H1 (cell line): ENCODE measurements at regions not wholly inside any gene's neighbourhood (a gene's known extent, or its start where the extent isn't known, plus 50 kb on each side); places are given as distances from the start of the nearest gene placed in this dataset.

Experiments used
- CTCF ChIA-PET: fragments of 300-600 bp; sonication (Branson Sonifier 250); formaldehyde crosslinking; loops from one replicate; lab custom pipeline; 2021; ENCODE audit not compliant: partially characterized antibody; lab: Charles Lee
- POLR2A ChIA-PET: fragments of 300-600 bp; sonication (Branson Sonifier 250); formaldehyde crosslinking; loops from one replicate; lab custom pipeline; 2021; ENCODE audit warnings: inconsistent platforms; ENCODE audit not compliant: partially characterized antibody; lab: Charles Lee
- DNase-seq, 2 experiments: peaks; one replicate each; pipeline versions ENCODE4 v3.0.0 to v3.0.0-alpha.2; 2010 to 2022; ENCODE audit warnings: low spot score in 2 of 2, low read depth in 1 of 2, mixed read lengths in 1 of 2
- FAIRE-seq: peaks from 2 replicates; lab custom pipeline; 2011; peaks lifted over from hg19 to GRCh38; lab: Jason Lieb, UNC
- H2AFZ ChIP-seq: 2 replicates; pipeline ENCODE4 v1.8.1; 2012; ENCODE audit warnings: low read length, inconsistent platforms
- H2AK5ac ChIP-seq: 2 replicates; pipeline ENCODE4 v1.6.1; 2013; ENCODE audit warnings: low read depth, low read length
- H2BK120ac ChIP-seq: replicated peaks from 2 replicates; pipeline ENCODE3; 2013; ENCODE audit warnings: low read depth, low read length, inconsistent platforms
- H2BK12ac ChIP-seq: 2 replicates; pipeline ENCODE4 v1.6.1; 2013; ENCODE audit warnings: low read depth, low read length
- H2BK15ac ChIP-seq: 2 replicates; pipeline ENCODE4 v1.6.1; 2013; ENCODE audit warnings: low read length
- H2BK20ac ChIP-seq: 2 replicates; pipeline ENCODE4 v1.6.1; 2013; ENCODE audit warnings: low read length
- H2BK5ac ChIP-seq: 2 replicates; pipeline ENCODE4 v1.6.1; 2013; ENCODE audit warnings: low read depth, low read length
- H3K14ac ChIP-seq: 2 replicates; pipeline ENCODE4 v1.6.1; 2013; ENCODE audit warnings: inconsistent platforms; ENCODE audit not compliant: insufficient read length
- H3K18ac ChIP-seq: 2 replicates; pipeline ENCODE4 v1.6.1; 2013; ENCODE audit warnings: low read length; ENCODE audit errors: extremely low read depth
- H3K23ac ChIP-seq: 2 replicates; pipeline ENCODE4 v1.6.1; 2013; ENCODE audit warnings: inconsistent platforms; ENCODE audit not compliant: insufficient read length
- H3K23me2 ChIP-seq: 2 replicates; pipeline ENCODE4 v1.6.1; 2013; ENCODE audit warnings: low read depth, low read length
- H3K27ac ChIP-seq: 2 replicates; pipeline ENCODE4 v1.6.1; 2011; ENCODE audit warnings: low read depth, low read length, inconsistent platforms
- H3K27me3 ChIP-seq, 4 experiments: replicated peaks in 1 of 4; 1 replicate in 1 of 4; 2 replicates in 3 of 4; pipeline versions ENCODE4 v1.6.1 to v1.8.1; 2011 to 2013; ENCODE audit warnings: low read length in 3 of 4, mild to moderate bottlenecking in 3 of 4, inconsistent platforms in 2 of 4, mixed read lengths in 2 of 4, moderate library complexity in 1 of 4; ENCODE audit not compliant: control insufficient read depth in 3 of 4, insufficient read depth in 3 of 4; ENCODE audit errors: extremely low read depth in 1 of 4
- H3K36me3 ChIP-seq, 4 experiments: 2 replicates each; pipeline versions ENCODE4 v1.6.1 to v1.8.1; 2011 to 2013; ENCODE audit warnings: mild to moderate bottlenecking in 4 of 4, low read length in 3 of 4, moderate library complexity in 2 of 4, control low read depth in 1 of 4, inconsistent platforms in 1 of 4; ENCODE audit not compliant: insufficient read depth in 4 of 4, control insufficient read depth in 2 of 4
- H3K4ac ChIP-seq: replicated peaks from 2 replicates; pipeline ENCODE3; 2013; ENCODE audit warnings: low read length, low read depth, mixed read lengths, inconsistent platforms; ENCODE audit not compliant: insufficient read length
- H3K4me1 ChIP-seq, 4 experiments: replicated peaks in 1 of 4; 1 replicate in 1 of 4; 2 replicates in 3 of 4; pipeline versions ENCODE4 v1.6.1 to v1.8.1; 2011 to 2013; ENCODE audit warnings: low read length in 3 of 4, inconsistent platforms in 2 of 4, mixed read lengths in 1 of 4; ENCODE audit not compliant: insufficient read depth in 4 of 4, control insufficient read depth in 3 of 4
- H3K4me2 ChIP-seq, 2 experiments: 2 replicates each; pipeline versions ENCODE4 v1.6.1 to v1.8.1; 2011 to 2013; ENCODE audit warnings: low read depth in 2 of 2, low read length in 2 of 2, control low read depth in 1 of 2, inconsistent platforms in 1 of 2, mild to moderate bottlenecking in 1 of 2; ENCODE audit not compliant: insufficient read depth in 1 of 2
- H3K4me3 ChIP-seq, 4 experiments: fragments of 200-600, 300-600 bp in 1 of 4; sonication (generic), shearing (Covaris generic), sonication (Bioruptor Twin) in 1 of 4; 2 replicates each; pipeline versions ENCODE4 v1.5.1 to v1.8.1; 2011 to 2016; ENCODE audit warnings: low read length in 4 of 4, low read depth in 3 of 4, control low read depth in 2 of 4, inconsistent platforms in 2 of 4, mild to moderate bottlenecking in 2 of 4, mixed read lengths in 1 of 4, moderate library complexity in 1 of 4; ENCODE audit not compliant: insufficient read depth in 2 of 4; ENCODE audit errors: extremely low read depth in 1 of 4
- H3K56ac ChIP-seq: replicated peaks from 2 replicates; pipeline ENCODE3; 2013; ENCODE audit warnings: low read depth, mild to moderate bottlenecking, mixed read lengths, low read length, inconsistent platforms; ENCODE audit not compliant: insufficient read length
- H3K79me1 ChIP-seq: 2 replicates; pipeline ENCODE4 v1.6.1; 2013; ENCODE audit warnings: low read depth, low read length, control low read depth
- H3K79me2 ChIP-seq, 2 experiments: 2 replicates each; pipeline versions ENCODE4 v1.6.1 to v1.8.1; 2012 to 2013; ENCODE audit warnings: low read length in 2 of 2, mild to moderate bottlenecking in 2 of 2, inconsistent platforms in 1 of 2; ENCODE audit not compliant: insufficient read depth in 2 of 2, control insufficient read depth in 1 of 2
- H3K9ac ChIP-seq, 4 experiments: replicated peaks in 1 of 4; 1 replicate in 1 of 4; 2 replicates in 3 of 4; pipeline versions ENCODE4 v1.6.1 to v1.8.1; 2011 to 2013; ENCODE audit warnings: low read depth in 3 of 4, low read length in 3 of 4, control low read depth in 2 of 4, mild to moderate bottlenecking in 2 of 4, moderate library complexity in 2 of 4, inconsistent platforms in 1 of 4; ENCODE audit errors: extremely low read depth in 1 of 4
- H3K9me3 ChIP-seq, 2 experiments: 2 replicates each; pipeline versions ENCODE4 v1.6.1 to v1.8.1; 2012 to 2013; ENCODE audit warnings: mild to moderate bottlenecking in 2 of 2, moderate library complexity in 2 of 2, control low read depth in 1 of 2, inconsistent platforms in 1 of 2, low read depth in 1 of 2, low read length in 1 of 2, mixed read lengths in 1 of 2; ENCODE audit not compliant: insufficient read depth in 2 of 2
- H4K20me1 ChIP-seq, 2 experiments: replicated peaks in 1 of 2; 2 replicates each; pipeline versions ENCODE3 to v1.8.1; 2011 to 2013; ENCODE audit warnings: inconsistent platforms in 2 of 2, low read length in 2 of 2, mild to moderate bottlenecking in 1 of 2; ENCODE audit not compliant: insufficient read depth in 2 of 2, control insufficient read depth in 1 of 2
- H4K5ac ChIP-seq: 2 replicates; pipeline ENCODE4 v1.6.1; 2013; ENCODE audit warnings: low read length, low read depth, mixed read lengths, inconsistent platforms; ENCODE audit not compliant: insufficient read length
- H4K8ac ChIP-seq: 2 replicates; pipeline ENCODE4 v1.8.0; 2013; ENCODE audit warnings: mild to moderate bottlenecking, moderate library complexity, low read length, inconsistent platforms; ENCODE audit not compliant: insufficient read depth; ENCODE audit errors: extremely low read depth
- H4K91ac ChIP-seq: replicated peaks from 2 replicates; pipeline ENCODE3; 2013; ENCODE audit warnings: low read length, mixed read lengths, inconsistent platforms; ENCODE audit not compliant: insufficient read length
- CBX8 ChIP-seq: fragments of 300-800, 300-1000 bp; sonication (generic); IDR thresholded peaks from 2 replicates; pipeline ENCODE4 v1.7.1; 2016; ENCODE audit warnings: low read depth, low read length, borderline replicate concordance
- GABPA ChIP-seq: IDR thresholded peaks from 2 replicates; pipeline ENCODE4 v1.6.1; 2011; ENCODE audit warnings: mild to moderate bottlenecking, low read length, moderate library complexity, borderline replicate concordance; ENCODE audit not compliant: insufficient read depth
- WGBS, 2 experiments: shearing (Covaris generic) in 1 of 2; methylation state at CpG; one replicate each; pipeline versions ENCODE4 v1.1.6 to v1.1.7; 2013 to 2015; ENCODE audit warnings: low lambda C conversion rate in 2 of 2, mixed read lengths in 2 of 2, inconsistent platforms in 1 of 2, low coverage in 1 of 2, missing lambda C conversion rate in 1 of 2; ENCODE audit not compliant: insufficient replicate concordance in 2 of 2, insufficient coverage in 1 of 2, insufficient read length in 1 of 2; ENCODE audit errors: extremely low coverage in 1 of 2, missing lambda C conversion rate in 1 of 2; 5-methylcytosine and 5-hydroxymethylcytosine counted together

GRCh38 chr11:128242451-128242850 is 344.9 kb downstream of the ETS1 start:
- TF ChIP-seq CBX8 (no peak), GABPA (no peak)
- H4K5ac ChIP-seq, result no peak overlapping the region
- no peak overlapping the region for H3K18ac ChIP-seq
- no peaks in the 10 kb centered on the region for H3K79me2 ChIP-seq
- DNase-seq, result no peak
- no peak overlapping the region for H2AFZ ChIP-seq
- no peaks in the 10 kb centered on the region for H3K9me3 ChIP-seq
- H3K4ac ChIP-seq, result no peak overlapping the region
- H3K14ac ChIP-seq, result no peak overlapping the region
- POLR2A ChIA-PET, result no interaction called here
- CTCF ChIA-PET, result interaction anchor here (1.5 kb wide), 1 partner anchor 85 kb away, joined by 3 read pairs; no protein-coding TSS in a partner anchor
- no peaks in the 10 kb centered on the region for H3K27me3 ChIP-seq
- peaks cover 0 to 3% (median 0%) of the 10 kb centered on the region in 4 experiments; a peak in 1 of 7 replicates for H3K4me1 ChIP-seq
- no peak overlapping the region for H3K27ac ChIP-seq
- H2BK15ac ChIP-seq, result no peak overlapping the region
- H3K23me2 ChIP-seq, result no peaks in the 10 kb centered on the region
- no peak for FAIRE-seq
- H2BK12ac ChIP-seq, result no peak overlapping the region
- no peak overlapping the region for H3K9ac ChIP-seq
- 82% methylated on average over 1 of the region's 1 CpG; no CpG with 5 or more reads in 1 of the 2 experiments for WGBS, 2 experiments
- no peak overlapping the region for H3K4me3 ChIP-seq
- no peaks in the 10 kb centered on the region for H3K36me3 ChIP-seq
- H2AK5ac ChIP-seq, result no peak overlapping the region
- no peak overlapping the region for H3K4me2 ChIP-seq
- H3K56ac ChIP-seq, result no peak overlapping the region
- H4K20me1 ChIP-seq, result no peaks in the 10 kb centered on the region
- H2BK5ac ChIP-seq, result no peak overlapping the region
- no peak overlapping the region for H2BK20ac ChIP-seq
- H4K91ac ChIP-seq, result no peak overlapping the region
- H3K23ac ChIP-seq, result no peak overlapping the region
- H4K8ac ChIP-seq, result no peak overlapping the region
- no peaks in the 10 kb centered on the region for H3K79me1 ChIP-seq
- H2BK120ac ChIP-seq, result no peak overlapping the region
